RWPE2 (cell line): ENCODE measurements at regions not wholly inside any gene's neighbourhood (a gene's known extent, or its start where the extent isn't known, plus 50 kb on each side); places are given as distances from the start of the nearest gene placed in this dataset.

Experiments used
- ATAC-seq: fragments of 200-7000 bp; cut with Tn5 transposase; 3 replicates; pipeline ENCODE4 v1.9.1; 2021; ENCODE audit warnings: low read depth
- DNase-seq: peaks from one replicate; pipeline ENCODE4 v3.0.0-alpha.2; 2020; ENCODE audit warnings: low spot score
- H3K27ac ChIP-seq: fragments of 450-650 bp; 2 replicates; pipeline ENCODE4 v1.5.1; 2017; ENCODE audit warnings: mild to moderate bottlenecking; ENCODE audit not compliant: poor library complexity, severe bottlenecking
- H3K27me3 ChIP-seq: fragments of 250-450 bp; sonication (Bioruptor Pico); 2 replicates; pipeline ENCODE4 v1.5.1; 2021; ENCODE audit warnings: mild to moderate bottlenecking, moderate library complexity; ENCODE audit not compliant: insufficient read depth, poor library complexity, severe bottlenecking
- H3K36me3 ChIP-seq: fragments of 250-450 bp; sonication (Bioruptor Pico); 2 replicates; pipeline ENCODE4 v1.5.1; 2020; ENCODE audit warnings: low read depth, mild to moderate bottlenecking, moderate library complexity
- H3K4me1 ChIP-seq: fragments of 250-450 bp; sonication (Bioruptor Pico); 2 replicates; pipeline ENCODE4 v1.5.1; 2021; ENCODE audit warnings: mild to moderate bottlenecking, moderate library complexity; ENCODE audit not compliant: insufficient read depth, poor library complexity, severe bottlenecking
- H3K4me3 ChIP-seq: fragments of 250-450 bp; sonication (Bioruptor Pico); 2 replicates; pipeline ENCODE4 v1.5.1; 2021; ENCODE audit warnings: mild to moderate bottlenecking, moderate library complexity; ENCODE audit not compliant: severe bottlenecking
- H3K9me3 ChIP-seq: fragments of 250-450 bp; sonication (Bioruptor Pico); 2 replicates; pipeline ENCODE4 v1.5.1; 2021; ENCODE audit warnings: mild to moderate bottlenecking, moderate library complexity; ENCODE audit not compliant: severe bottlenecking
- TF ChIP-seq, protein P1 (sequence below): fragments of 450-650 bp; IDR thresholded peaks from one replicate; pipeline ENCODE4 v1.5.1; 2017; ENCODE audit warnings: mild to moderate bottlenecking, moderate library complexity; ENCODE audit not compliant: poor library complexity, severe bottlenecking

DNA sequence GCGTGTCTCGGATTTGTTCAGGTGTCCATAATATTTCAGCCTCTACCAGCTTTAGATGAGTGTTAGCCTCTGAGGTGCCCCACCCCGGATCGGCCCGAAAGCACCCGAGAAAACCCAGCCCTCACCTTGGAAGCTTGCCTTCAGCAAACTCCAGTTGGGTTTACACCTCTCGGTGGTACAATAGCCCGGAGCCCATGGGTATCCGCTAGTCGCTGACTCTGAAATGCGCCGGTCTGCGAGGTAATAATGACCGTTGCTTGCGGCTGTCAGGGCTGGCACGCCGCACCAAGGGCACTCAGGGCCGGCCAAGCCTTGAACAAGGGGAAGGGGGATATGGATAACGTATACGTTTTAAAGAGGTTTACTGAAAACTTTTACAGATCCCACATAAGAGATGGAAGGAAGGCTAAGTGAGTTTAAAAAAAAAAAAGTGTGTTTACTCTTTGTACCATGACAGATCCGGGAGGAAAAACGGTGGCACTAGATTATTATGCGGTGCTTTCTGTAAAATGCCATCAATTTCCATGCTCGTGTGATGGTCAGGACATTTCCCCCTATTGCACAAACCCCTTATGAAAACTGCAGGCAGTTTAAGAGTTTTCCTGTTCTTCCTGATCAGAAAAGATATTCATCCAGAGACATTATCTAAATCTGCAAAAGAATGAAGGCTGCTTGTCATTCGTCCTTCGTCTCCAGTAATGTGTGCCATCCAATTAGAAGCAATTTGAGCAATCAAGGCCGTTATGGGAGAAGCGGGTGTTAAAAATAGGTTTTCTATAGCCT, 124.2 kb downstream of the TMEM161B start:
- ATAC-seq, result no peak
- Histone ChIP-seq H3K9me3 (no peaks in the 10 kb centered on the region), H3K27me3 (peaks cover 95% of the 10 kb centered on the region), H3K4me3 (no peak overlapping the region), H3K27ac (no peak overlapping the region), H3K36me3 (no peaks in the 10 kb centered on the region), H3K4me1 (peaks cover 5% of the 10 kb centered on the region)
- no peak for DNase-seq
- TF ChIP-seq, protein P1, sequence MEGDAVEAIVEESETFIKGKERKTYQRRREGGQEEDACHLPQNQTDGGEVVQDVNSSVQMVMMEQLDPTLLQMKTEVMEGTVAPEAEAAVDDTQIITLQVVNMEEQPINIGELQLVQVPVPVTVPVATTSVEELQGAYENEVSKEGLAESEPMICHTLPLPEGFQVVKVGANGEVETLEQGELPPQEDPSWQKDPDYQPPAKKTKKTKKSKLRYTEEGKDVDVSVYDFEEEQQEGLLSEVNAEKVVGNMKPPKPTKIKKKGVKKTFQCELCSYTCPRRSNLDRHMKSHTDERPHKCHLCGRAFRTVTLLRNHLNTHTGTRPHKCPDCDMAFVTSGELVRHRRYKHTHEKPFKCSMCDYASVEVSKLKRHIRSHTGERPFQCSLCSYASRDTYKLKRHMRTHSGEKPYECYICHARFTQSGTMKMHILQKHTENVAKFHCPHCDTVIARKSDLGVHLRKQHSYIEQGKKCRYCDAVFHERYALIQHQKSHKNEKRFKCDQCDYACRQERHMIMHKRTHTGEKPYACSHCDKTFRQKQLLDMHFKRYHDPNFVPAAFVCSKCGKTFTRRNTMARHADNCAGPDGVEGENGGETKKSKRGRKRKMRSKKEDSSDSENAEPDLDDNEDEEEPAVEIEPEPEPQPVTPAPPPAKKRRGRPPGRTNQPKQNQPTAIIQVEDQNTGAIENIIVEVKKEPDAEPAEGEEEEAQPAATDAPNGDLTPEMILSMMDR, result no peak

- H3K27me3 ChIP-seq, result peaks cover 95% of the 10 kb centered on the region
- TF ChIP-seq, protein P1, result no peak
- no peaks in the 10 kb centered on the region for H3K9me3 ChIP-seq
- DNase-seq, result no peak
- H3K36me3 ChIP-seq, result no peaks in the 10 kb centered on the region
- no peak overlapping the region for H3K4me3 ChIP-seq
- peaks cover 5% of the 10 kb centered on the region for H3K4me1 ChIP-seq
- H3K27ac ChIP-seq, result no peak overlapping the region
- no peak for ATAC-seq
Measured at GRCh38 chr5:88143693-88144218, 124.9 kb downstream of the TMEM161B start.

GRCh38 chr5:88142886-88143692, 125.6 kb downstream of the TMEM161B start:
- TF ChIP-seq, protein P1, result no peak
- Histone ChIP-seq H3K4me3 (no peak overlapping the region), H3K27me3 (peaks cover 95% of the 10 kb centered on the region), H3K27ac (no peak overlapping the region), H3K36me3 (no peaks in the 10 kb centered on the region), H3K9me3 (no peaks in the 10 kb centered on the region), H3K4me1 (peaks cover 5% of the 10 kb centered on the region)
- no peak for DNase-seq
- ATAC-seq, result no peak

GRCh38 chr5:88142636-88142885, 126.1 kb downstream of the TMEM161B start:
- H3K9me3 ChIP-seq, result no peaks in the 10 kb centered on the region
- ATAC-seq, result no peak

More at GRCh38 chr5:88142636-88142885, 126.1 kb downstream of the TMEM161B start:
- Histone ChIP-seq H3K4me3 (no peak overlapping the region), H3K27me3 (peaks cover 95% of the 10 kb centered on the region), H3K27ac (no peak overlapping the region), H3K36me3 (no peaks in the 10 kb centered on the region), H3K4me1 (peaks cover 5% of the 10 kb centered on the region)
- DNase-seq, result no peak
- TF ChIP-seq, protein P1, result no peak
